HS-27A (cell line): ENCODE measurements at regions not wholly inside any gene's neighbourhood (a gene's known extent, or its start where the extent isn't known, plus 50 kb on each side); places are given as distances from the start of the nearest gene placed in this dataset.
"Not testable (repeated sequence)": the region's sequence is repeated elsewhere in the genome, so short reads cannot be mapped to it uniquely, and the experiment has no call there.

Source experiments
- DNase-seq: peaks from one replicate; pipeline ENCODE4 v3.0.0-alpha.2; 2012; ENCODE audit warnings: low read depth, missing footprints

- DNase-seq, result no peak
Observed at GRCh38 chr1:244106837-244107493, 55.9 kb downstream of the ZBTB18 start.

DNA sequence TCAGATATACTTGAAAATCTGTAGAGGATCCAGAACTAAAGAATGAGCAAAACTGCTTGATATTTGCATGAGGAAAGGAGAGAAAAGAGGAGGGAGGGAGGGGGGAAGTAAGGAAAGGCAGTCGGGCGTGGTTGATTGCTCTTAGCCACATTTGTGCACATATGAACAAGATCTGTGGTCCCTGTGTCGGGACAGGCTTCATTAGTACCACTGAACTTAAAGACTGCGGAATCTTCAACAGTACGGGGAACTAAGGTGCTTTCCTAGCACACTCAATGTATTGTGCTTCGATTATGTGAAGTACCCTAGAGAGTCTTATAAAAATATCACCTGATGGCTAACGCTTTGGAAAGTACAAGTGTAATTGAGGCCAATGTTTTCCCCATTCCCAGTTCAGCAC lies 59.9 kb downstream of the ZBTB18 start:
- no peak for DNase-seq

- no peak for DNase-seq
Observed at GRCh38 chr1:244112041-244112440, 61.0 kb downstream of the ZBTB18 start.

- peak; percentile 61 for DNase-seq
Observed at GRCh38 chr1:244112636-244113035, 61.6 kb downstream of the ZBTB18 start.

GRCh38 chr1:244113532-244114320 lies 62.6 kb downstream of the ZBTB18 start:
- peak; percentile 61 for DNase-seq

- no peak for DNase-seq
Observed at GRCh38 chr1:244114892-244115291, 63.8 kb downstream of the ZBTB18 start.

GRCh38 chr1:244116946-244117345 lies 65.9 kb downstream of the ZBTB18 start:
- no peak for DNase-seq

DNA sequence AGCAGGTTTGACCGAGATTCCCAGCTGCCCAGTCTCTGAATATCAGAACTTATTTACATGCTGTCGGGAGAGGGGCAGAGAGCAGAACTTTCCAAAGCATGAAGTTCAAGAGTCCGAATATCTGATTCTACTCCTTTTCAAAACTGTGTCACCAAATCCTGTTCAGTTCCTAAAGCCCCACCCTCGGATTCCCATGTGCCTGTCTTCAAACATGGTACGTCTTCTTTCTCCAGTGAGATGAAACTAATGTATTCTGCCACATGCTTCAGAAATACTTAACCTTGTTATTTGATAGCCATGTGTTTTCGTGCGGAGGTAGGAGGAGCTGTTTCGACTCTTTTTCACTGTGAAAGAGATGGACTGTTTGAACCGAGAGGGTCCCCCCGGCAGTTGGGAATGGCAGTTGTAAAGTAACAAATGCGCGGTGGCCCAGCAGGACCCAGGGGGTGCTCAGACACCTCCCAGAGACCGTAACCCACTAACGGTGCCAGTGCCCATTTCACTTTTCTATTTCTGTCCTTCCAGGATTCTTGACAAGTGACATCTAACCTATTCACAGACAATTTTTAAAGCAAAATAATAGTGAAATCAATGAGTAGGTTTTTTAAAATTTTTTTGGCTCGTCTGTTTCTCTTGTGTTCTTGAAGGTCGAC lies 67.2 kb downstream of the ZBTB18 start:
- DNase-seq, result no peak

DNA sequence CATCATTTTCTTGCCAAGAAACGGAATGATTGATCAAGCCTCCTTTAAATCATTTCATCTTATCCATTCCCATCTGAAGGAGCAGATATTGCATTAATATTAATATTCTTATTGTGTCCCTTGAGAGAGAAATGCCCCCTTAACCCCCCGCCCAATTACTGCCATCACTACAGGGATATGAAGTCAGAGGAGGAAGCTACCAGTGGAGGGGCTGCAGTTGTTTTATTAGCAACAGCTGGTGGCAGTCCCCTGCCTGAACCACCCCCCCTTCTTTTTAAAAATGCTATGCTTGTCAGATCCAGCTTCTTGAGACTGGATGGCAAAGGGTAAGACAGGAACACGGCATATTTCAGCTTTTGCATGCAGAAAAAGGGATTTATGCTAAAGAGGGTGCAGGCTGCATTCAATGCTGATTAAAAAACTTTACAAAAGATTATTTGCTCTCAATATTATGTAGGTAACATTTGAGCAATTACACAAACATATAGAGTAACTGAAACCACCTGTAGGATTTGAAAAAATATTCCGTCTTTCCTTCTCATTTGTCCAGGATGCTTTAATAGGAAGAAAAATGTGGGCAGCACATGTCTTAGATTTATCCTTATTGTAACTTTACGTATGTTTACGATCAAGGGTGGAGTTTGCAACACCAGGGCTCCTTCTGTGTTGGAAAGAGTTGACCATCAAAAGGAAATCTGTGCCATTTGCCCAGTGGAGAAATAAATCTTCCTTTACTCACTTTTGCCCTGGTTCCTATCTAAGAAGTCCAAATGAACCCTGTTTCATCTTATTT lies 77.7 kb downstream of the ZBTB18 start:
- DNase-seq, result no peak

- no peak for DNase-seq
Observed at GRCh38 chr1:244137276-244137675, 86.2 kb downstream of the ZBTB18 start.

DNA sequence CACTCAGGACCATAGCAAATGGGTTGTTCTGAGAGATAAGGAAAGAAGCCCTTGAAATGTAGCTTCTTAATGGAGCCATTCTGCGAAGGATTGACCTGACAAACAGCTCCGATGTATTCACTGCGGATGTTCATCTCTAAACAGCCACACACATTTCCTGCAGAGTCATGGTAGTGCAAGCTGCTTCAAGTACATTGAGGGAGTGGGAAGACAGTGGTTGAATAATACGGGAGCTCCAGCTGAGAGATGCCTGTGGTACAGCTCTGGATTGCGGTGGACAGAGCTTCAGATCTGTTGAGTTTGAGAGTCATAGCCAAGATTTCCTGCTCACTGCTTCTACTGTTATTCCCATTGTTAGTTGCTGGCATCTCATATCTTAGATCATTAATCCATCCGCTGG lies 86.6 kb downstream of the ZBTB18 start:
- DNase-seq, result no peak

DNA sequence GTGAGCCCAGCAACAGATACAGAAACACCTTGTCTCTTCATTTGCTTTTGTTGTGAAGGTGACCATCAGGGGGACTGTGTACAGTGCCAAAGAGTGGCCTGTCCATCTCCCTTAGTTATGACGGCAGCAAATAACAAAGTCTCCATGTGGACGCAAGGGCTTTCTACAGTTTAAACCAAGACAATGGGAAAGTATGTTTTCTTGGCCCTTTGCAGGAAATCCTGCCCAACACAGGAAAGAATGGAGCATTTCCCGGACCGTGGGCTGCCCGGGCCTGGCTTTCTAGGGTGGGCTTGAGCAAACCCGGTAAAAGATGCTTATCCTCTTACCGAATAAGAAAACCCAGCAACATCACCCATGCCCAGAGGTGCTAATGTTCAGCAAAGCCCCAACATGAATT lies 87.3 kb downstream of the ZBTB18 start:
- no peak for DNase-seq

DNA sequence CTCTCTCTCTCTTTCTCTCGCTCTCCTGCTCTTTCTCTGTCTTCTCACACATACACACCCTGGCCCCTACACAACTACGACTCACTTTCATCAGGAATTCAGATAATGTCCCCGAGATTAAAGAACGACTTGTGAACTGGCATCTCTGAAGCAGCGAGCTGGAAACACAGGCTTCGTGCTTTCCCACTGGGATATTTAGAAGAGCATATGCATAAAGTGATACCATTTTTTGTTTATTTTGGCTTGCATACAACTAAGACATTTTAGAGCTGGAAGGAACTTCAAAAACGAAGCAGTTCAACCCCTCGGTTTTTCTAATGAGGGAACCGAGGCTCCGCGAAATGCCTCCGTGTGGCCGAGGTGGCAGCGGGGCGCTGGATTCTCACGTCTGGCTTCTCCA lies 88.6 kb downstream of the ZBTB18 start:
- DNase-seq, result no peak

- DNase-seq, result no peak
Observed at GRCh38 chr1:244140420-244140819, 89.3 kb downstream of the ZBTB18 start.

GRCh38 chr1:244144053-244144452 lies 93.0 kb downstream of the ZBTB18 start:
- no peak for DNase-seq

DNA sequence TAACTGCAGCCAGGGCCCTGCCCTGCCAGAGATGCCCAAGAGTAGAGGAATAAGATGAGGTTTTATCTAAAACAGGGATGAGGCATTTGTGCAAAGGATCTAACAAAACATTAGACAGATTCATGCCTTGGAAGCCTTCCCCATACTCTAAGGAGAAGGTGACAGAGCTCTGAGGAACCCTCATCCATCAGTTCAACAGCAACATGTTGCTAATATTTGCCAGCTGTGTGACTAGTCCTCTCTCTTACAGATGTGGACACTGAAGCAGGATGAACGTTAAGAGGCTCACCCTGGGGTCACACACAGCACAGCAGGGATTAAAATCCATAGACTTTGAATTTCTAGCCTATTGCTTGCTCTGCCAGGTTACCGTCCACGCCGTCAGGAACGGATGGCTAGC lies 99.0 kb downstream of the ZBTB18 start:
- no peak for DNase-seq

DNA sequence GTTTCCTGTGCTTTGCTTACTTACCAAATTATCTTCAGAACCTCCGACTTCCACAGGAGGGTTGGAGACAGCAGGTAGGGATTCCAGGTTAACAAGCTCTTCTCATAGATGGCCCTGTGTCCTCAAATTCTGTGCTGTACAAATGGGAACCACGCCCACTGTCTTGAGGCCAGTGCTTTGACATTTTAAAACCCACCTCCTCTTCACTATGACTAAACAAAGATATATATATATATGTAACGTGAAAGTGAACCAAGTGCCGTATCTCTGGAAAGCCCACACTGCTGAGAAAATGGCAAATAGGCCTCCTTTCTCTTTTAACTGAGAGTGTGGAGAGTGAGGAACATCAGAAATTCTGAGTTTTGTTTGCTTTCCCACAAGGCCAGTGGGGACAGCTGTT lies 99.6 kb downstream of the ZBTB18 start:
- no peak for DNase-seq

GRCh38 chr1:244151537-244151936 lies 100.5 kb downstream of the ZBTB18 start:
- no peak for DNase-seq

GRCh38 chr1:244154508-244154871 lies 103.4 kb downstream of the ZBTB18 start:
- DNase-seq, result no peak

DNA sequence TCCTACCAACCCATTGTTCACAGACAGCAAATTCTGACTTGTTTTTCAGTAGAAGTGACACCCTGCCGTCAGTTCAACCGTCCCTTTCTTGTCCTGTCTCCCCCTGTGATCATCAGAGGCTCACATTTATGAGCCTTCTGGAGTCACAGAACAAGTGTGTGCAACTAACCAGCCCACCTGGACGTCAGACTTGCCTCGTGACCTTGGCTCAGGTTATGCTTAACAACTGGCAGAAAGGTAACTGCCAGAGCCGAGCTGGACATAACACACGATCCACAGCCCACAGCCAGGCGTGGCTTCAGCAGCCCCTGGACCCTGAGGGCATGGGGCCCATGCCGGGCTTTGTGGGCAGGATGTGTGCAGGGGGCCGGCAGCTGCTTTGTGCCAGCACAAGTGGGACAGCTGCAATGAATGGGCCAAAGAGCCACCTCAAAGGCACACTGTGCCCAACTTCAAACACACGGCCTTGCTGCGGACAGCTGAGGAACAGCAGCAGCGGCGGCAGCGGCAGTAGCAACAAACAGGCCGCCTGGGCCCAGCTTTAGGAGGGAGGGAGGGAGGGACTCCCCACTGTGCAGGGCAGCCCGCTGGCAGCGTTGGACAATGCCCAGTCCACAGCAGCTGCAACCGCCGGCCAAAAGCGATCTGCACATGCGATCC lies 103.9 kb downstream of the ZBTB18 start:
- DNase-seq, result no peak

GRCh38 chr1:244155661-244156060 lies 104.6 kb downstream of the ZBTB18 start:
- DNase-seq, result no peak

DNA sequence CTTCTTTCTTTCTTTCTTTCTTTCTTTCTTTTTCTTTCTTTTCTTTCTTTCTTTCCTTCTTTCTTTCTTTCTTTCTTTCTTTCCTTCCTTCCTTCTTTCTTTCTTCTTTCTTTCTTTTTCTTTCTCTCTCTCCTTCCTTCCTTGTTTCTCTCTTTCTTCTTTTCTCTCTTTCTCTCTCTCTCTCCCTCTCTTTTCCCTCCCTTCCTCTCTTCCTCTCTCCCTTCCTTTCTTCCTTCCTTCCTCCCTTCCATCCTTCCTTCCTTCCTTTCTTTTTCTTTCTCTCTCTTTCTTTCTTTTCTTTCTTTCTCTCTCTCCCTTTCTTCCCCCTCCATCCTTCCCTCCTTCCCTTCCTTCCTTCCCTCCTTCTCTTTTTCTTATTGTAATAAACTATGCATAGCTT lies 105.5 kb downstream of the ZBTB18 start:
- not testable (repeated sequence) for DNase-seq
